H9 (cell line): ENCODE measurements at regions not wholly inside any gene's neighbourhood (a gene's known extent, or its start where the extent isn't known, plus 50 kb on each side); places are given as distances from the start of the nearest gene placed in this dataset.

Source experiments
- DNase-seq: peaks from one replicate; pipeline ENCODE4 v3.0.0-alpha.2; 2017
- H2AFZ ChIP-seq: one replicate; pipeline ENCODE4 v1.6.1; 2013; ENCODE audit warnings: mild to moderate bottlenecking, low read length, control low read depth, moderate library complexity
- H2AK5ac ChIP-seq: 2 replicates; pipeline ENCODE4 v1.6.1; 2013; ENCODE audit warnings: low read length, control low read depth, mixed read lengths; ENCODE audit not compliant: insufficient read length
- H2BK120ac ChIP-seq: one replicate; pipeline ENCODE4 v1.6.1; 2013; ENCODE audit warnings: low read depth, mild to moderate bottlenecking, low read length, control low read depth, inconsistent platforms; ENCODE audit not compliant: poor library complexity, severe bottlenecking
- H2BK12ac ChIP-seq: 2 replicates; pipeline ENCODE4 v1.6.1; 2013; ENCODE audit warnings: low read length, control low read depth, mixed read lengths, low read depth; ENCODE audit not compliant: insufficient read length
- H2BK15ac ChIP-seq: 2 replicates; pipeline ENCODE4 v1.6.1; 2013; ENCODE audit warnings: low read depth, low read length, control low read depth
- H2BK20ac ChIP-seq: one replicate; pipeline ENCODE4 v1.6.1; 2013; ENCODE audit warnings: low read depth, mild to moderate bottlenecking, low read length, control low read depth, inconsistent platforms; ENCODE audit not compliant: poor library complexity, severe bottlenecking
- H2BK5ac ChIP-seq: 2 replicates; pipeline ENCODE4 v1.6.1; 2013; ENCODE audit warnings: low read length, control low read depth, mixed read lengths; ENCODE audit not compliant: insufficient read length
- H3K14ac ChIP-seq: 2 replicates; pipeline ENCODE4 v1.6.1; 2013; ENCODE audit warnings: low read length, control low read depth; ENCODE audit not compliant: insufficient read depth
- H3K18ac ChIP-seq: 2 replicates; pipeline ENCODE4 v1.6.1; 2013; ENCODE audit warnings: low read depth, mild to moderate bottlenecking, mixed read lengths, low read length, control low read depth; ENCODE audit not compliant: insufficient read length
- H3K23ac ChIP-seq: 2 replicates; pipeline ENCODE4 v1.6.1; 2013; ENCODE audit warnings: low read length, control low read depth, mixed read lengths, low read depth; ENCODE audit not compliant: insufficient read length
- H3K23me2 ChIP-seq: 2 replicates; pipeline ENCODE4 v1.6.1; 2013; ENCODE audit warnings: low read depth, mild to moderate bottlenecking, mixed read lengths, low read length, control low read depth; ENCODE audit not compliant: insufficient read length, poor library complexity, severe bottlenecking
- H3K27ac ChIP-seq: 2 replicates; pipeline ENCODE4 v1.5.1; 2013; ENCODE audit warnings: low read length, control low read depth, mixed read lengths, low read depth; ENCODE audit not compliant: insufficient read length
- H3K27me3 ChIP-seq: 2 replicates; pipeline ENCODE4 v1.6.1; 2013; ENCODE audit warnings: low read length, control low read depth, inconsistent platforms; ENCODE audit not compliant: insufficient read depth
- H3K4ac ChIP-seq: 2 replicates; pipeline ENCODE4 v1.6.1; 2013; ENCODE audit warnings: low read depth, mild to moderate bottlenecking, control low read depth, inconsistent platforms, low read length, moderate library complexity
- H3K4me1 ChIP-seq: 2 replicates; pipeline ENCODE4 v1.6.1; 2013; ENCODE audit warnings: low read length, control low read depth, inconsistent platforms; ENCODE audit not compliant: insufficient read depth
- H3K4me2 ChIP-seq: 2 replicates; pipeline ENCODE4 v1.6.1; 2013; ENCODE audit warnings: low read length, control low read depth, mixed read lengths; ENCODE audit not compliant: insufficient read length, insufficient read depth
- H3K56ac ChIP-seq: 2 replicates; pipeline ENCODE4 v1.6.1; 2013; ENCODE audit warnings: low read depth, mild to moderate bottlenecking, mixed read lengths, low read length, control low read depth; ENCODE audit not compliant: insufficient read length
- H3K79me1 ChIP-seq: 2 replicates; pipeline ENCODE4 v1.6.1; 2013; ENCODE audit warnings: low read depth, mild to moderate bottlenecking, moderate library complexity, low read length, control low read depth, inconsistent platforms; ENCODE audit not compliant: insufficient read depth, poor library complexity, severe bottlenecking
- H3K79me2 ChIP-seq: 2 replicates; pipeline ENCODE4 v1.6.1; 2013; ENCODE audit warnings: low read length, control low read depth, inconsistent platforms; ENCODE audit not compliant: insufficient read depth
- H3K9ac ChIP-seq: 2 replicates; pipeline ENCODE4 v1.6.1; 2013; ENCODE audit warnings: low read length, control low read depth, mixed read lengths; ENCODE audit not compliant: insufficient read length; ENCODE audit errors: extremely low read depth
- H3K9me3 ChIP-seq: one replicate; pipeline ENCODE4 v1.6.1; 2013; ENCODE audit warnings: low read depth, low read length, inconsistent platforms; ENCODE audit not compliant: control insufficient read depth
- H3T11ph ChIP-seq: one replicate; pipeline ENCODE4 v1.6.1; 2013; ENCODE audit warnings: mild to moderate bottlenecking, low read length, control low read depth, inconsistent platforms
- H4K20me1 ChIP-seq: one replicate; pipeline ENCODE4 v1.6.1; 2013; ENCODE audit not compliant: control insufficient read depth, insufficient read length, insufficient read depth
- H4K5ac ChIP-seq: 2 replicates; pipeline ENCODE4 v1.6.1; 2013; ENCODE audit warnings: low read depth, mild to moderate bottlenecking, mixed read lengths, low read length, control low read depth; ENCODE audit not compliant: insufficient read length
- H4K8ac ChIP-seq: replicated peaks from 2 replicates; pipeline ENCODE4 v1.6.1; 2013; ENCODE audit warnings: low read length, control low read depth, mixed read lengths, low read depth; ENCODE audit not compliant: insufficient read length
- H4K91ac ChIP-seq: 2 replicates; pipeline ENCODE4 v1.6.1; 2013; ENCODE audit warnings: low read depth, mild to moderate bottlenecking, moderate library complexity, mixed read lengths, low read length, control low read depth; ENCODE audit not compliant: insufficient read length
- H3K27ac Mint-ChIP-seq, 3 experiments: 2 replicates in 2 of 3; 3 replicates in 1 of 3; pipeline ENCODE4 v1.8.0; 2020 to 2021; ENCODE audit warnings: mixed read lengths in 3 of 3, mild to moderate bottlenecking in 1 of 3, moderate library complexity in 1 of 3
- H3K27me3 Mint-ChIP-seq: 2 replicates; pipeline ENCODE4 v1.8.0; 2021; ENCODE audit warnings: low read depth, mild to moderate bottlenecking, moderate library complexity, mixed read lengths
- H3K36me3 Mint-ChIP-seq, 3 experiments: 2 replicates in 2 of 3; 3 replicates in 1 of 3; pipeline ENCODE4 v1.8.0; 2020 to 2021; ENCODE audit warnings: low read depth in 3 of 3, mixed read lengths in 3 of 3; ENCODE audit not compliant: insufficient read depth in 1 of 3
- H3K4me1 Mint-ChIP-seq, 2 experiments: 2 replicates each; pipeline ENCODE4 v1.8.0; 2020; ENCODE audit warnings: mixed read lengths in 2 of 2
- H3K4me3 Mint-ChIP-seq, 2 experiments: 2 replicates in 1 of 2; 3 replicates in 1 of 2; pipeline ENCODE4 v1.8.0; 2020 to 2021; ENCODE audit warnings: mild to moderate bottlenecking in 2 of 2, mixed read lengths in 2 of 2, moderate library complexity in 1 of 2
- H3K9me3 Mint-ChIP-seq, 2 experiments: 2 replicates in 1 of 2; 3 replicates in 1 of 2; pipeline ENCODE4 v1.8.0; 2020; ENCODE audit warnings: mild to moderate bottlenecking in 2 of 2, mixed read lengths in 2 of 2, moderate library complexity in 1 of 2
- WGBS: extraction: QIAGEN DNeasy Blood & Tissue Kit; methylation state at CpG from one replicate; pipeline ENCODE4 v1.1.7; 2013; ENCODE audit warnings: missing lambda C conversion rate, low lambda C conversion rate, mixed read lengths; ENCODE audit not compliant: insufficient read length; ENCODE audit errors: extremely low coverage; 5-methylcytosine and 5-hydroxymethylcytosine counted together
- TF ChIP-seq, protein P1 (sequence below): fragments of 200-600 bp; sonication (generic); conservative IDR thresholded peaks from 3 replicates; pipeline ENCODE4 v1.8.0; 2021; ENCODE audit warnings: antibody characterized with exemption, mild to moderate bottlenecking

DNA sequence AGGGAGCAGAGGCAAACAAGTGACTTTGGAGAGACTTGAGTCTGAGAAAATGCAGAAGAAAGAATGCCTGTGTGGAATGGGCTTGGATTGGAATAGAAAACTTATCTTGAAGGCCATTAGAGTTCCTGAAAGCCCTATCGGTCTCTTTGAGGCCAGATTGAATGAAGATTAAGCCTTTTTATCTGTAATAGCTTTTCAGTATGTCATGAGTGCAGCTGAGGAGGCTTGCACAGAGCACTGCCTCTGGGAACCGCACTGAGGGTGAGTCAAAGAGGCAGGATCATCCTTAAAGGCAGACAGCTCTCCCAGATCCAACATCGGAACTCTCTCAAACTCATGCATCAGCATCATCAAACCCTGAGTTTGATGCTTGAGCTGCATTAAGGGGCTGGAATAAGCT, 515.2 kb downstream of the NTRK3 start:
- H3K36me3 Mint-ChIP-seq, result peaks cover 0 to 1% (median 0%) of the 10 kb centered on the region in 3 experiments; a peak in 1 of 7 replicates
- H3K14ac ChIP-seq, result no peak overlapping the region
- H3K79me2 ChIP-seq, result no peaks in the 10 kb centered on the region
- no peak overlapping the region for H3K18ac ChIP-seq
- H2AK5ac ChIP-seq, result no peak overlapping the region
- H3T11ph ChIP-seq, result no peak overlapping the region
- H3K56ac ChIP-seq, result no peak overlapping the region
- H3K9me3 ChIP-seq, result no peaks in the 10 kb centered on the region
- H2BK12ac ChIP-seq, result no peak overlapping the region
- no peak overlapping the region for H3K4me2 ChIP-seq
- no peak overlapping the region for H4K8ac ChIP-seq
- no peak overlapping the region for H3K4ac ChIP-seq
- no peaks in the 10 kb centered on the region; the same call in 1 of the 2 replicates for H3K27me3 Mint-ChIP-seq
- no peak overlapping the region for H3K9ac ChIP-seq
- no peaks in the 10 kb centered on the region for H4K20me1 ChIP-seq
- no peak overlapping the region for H4K5ac ChIP-seq
- no peak overlapping the region for H3K4me3 Mint-ChIP-seq
- H2BK15ac ChIP-seq, result no peak overlapping the region
- no peak overlapping the region for H2BK20ac ChIP-seq
- no peak overlapping the region for H2BK5ac ChIP-seq
- no peak overlapping the region for H3K27ac ChIP-seq
- H3K27ac Mint-ChIP-seq, result no peak overlapping the region
- H2BK120ac ChIP-seq, result no peak overlapping the region
- H3K4me1 Mint-ChIP-seq, result no peaks in the 10 kb centered on the region
- TF ChIP-seq, protein P1, sequence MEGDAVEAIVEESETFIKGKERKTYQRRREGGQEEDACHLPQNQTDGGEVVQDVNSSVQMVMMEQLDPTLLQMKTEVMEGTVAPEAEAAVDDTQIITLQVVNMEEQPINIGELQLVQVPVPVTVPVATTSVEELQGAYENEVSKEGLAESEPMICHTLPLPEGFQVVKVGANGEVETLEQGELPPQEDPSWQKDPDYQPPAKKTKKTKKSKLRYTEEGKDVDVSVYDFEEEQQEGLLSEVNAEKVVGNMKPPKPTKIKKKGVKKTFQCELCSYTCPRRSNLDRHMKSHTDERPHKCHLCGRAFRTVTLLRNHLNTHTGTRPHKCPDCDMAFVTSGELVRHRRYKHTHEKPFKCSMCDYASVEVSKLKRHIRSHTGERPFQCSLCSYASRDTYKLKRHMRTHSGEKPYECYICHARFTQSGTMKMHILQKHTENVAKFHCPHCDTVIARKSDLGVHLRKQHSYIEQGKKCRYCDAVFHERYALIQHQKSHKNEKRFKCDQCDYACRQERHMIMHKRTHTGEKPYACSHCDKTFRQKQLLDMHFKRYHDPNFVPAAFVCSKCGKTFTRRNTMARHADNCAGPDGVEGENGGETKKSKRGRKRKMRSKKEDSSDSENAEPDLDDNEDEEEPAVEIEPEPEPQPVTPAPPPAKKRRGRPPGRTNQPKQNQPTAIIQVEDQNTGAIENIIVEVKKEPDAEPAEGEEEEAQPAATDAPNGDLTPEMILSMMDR, result no peak
- no peaks in the 10 kb centered on the region for H3K79me1 ChIP-seq
- H3K23me2 ChIP-seq, result no peaks in the 10 kb centered on the region
- H3K27me3 ChIP-seq, result no peaks in the 10 kb centered on the region
- H3K4me1 ChIP-seq, result no peaks in the 10 kb centered on the region
- H2AFZ ChIP-seq, result no peak overlapping the region
- no peaks in the 10 kb centered on the region for H3K9me3 Mint-ChIP-seq
- no peak overlapping the region for H4K91ac ChIP-seq
- no peak for DNase-seq
- no CpG with 5 or more reads among the region's 3 CpGs for WGBS
- H3K23ac ChIP-seq, result no peak overlapping the region
